RWPE2 (cell line): ENCODE measurements at regions not wholly inside any gene's neighbourhood (a gene's known extent, or its start where the extent isn't known, plus 50 kb on each side); places are given as distances from the start of the nearest gene placed in this dataset.
"Not testable (repeated sequence)": the region's sequence is repeated elsewhere in the genome, so short reads cannot be mapped to it uniquely, and the experiment has no call there.

Experiments
- ATAC-seq: fragments of 200-7000 bp; cut with Tn5 transposase; 3 replicates; pipeline ENCODE4 v1.9.1; 2021; ENCODE audit warnings: low read depth
- DNase-seq: peaks from one replicate; pipeline ENCODE4 v3.0.0-alpha.2; 2020; ENCODE audit warnings: low spot score
- H3K27ac ChIP-seq: fragments of 450-650 bp; 2 replicates; pipeline ENCODE4 v1.5.1; 2017; ENCODE audit warnings: mild to moderate bottlenecking; ENCODE audit not compliant: poor library complexity, severe bottlenecking
- H3K27me3 ChIP-seq: fragments of 250-450 bp; sonication (Bioruptor Pico); 2 replicates; pipeline ENCODE4 v1.5.1; 2021; ENCODE audit warnings: mild to moderate bottlenecking, moderate library complexity; ENCODE audit not compliant: insufficient read depth, poor library complexity, severe bottlenecking
- H3K36me3 ChIP-seq: fragments of 250-450 bp; sonication (Bioruptor Pico); 2 replicates; pipeline ENCODE4 v1.5.1; 2020; ENCODE audit warnings: low read depth, mild to moderate bottlenecking, moderate library complexity
- H3K4me1 ChIP-seq: fragments of 250-450 bp; sonication (Bioruptor Pico); 2 replicates; pipeline ENCODE4 v1.5.1; 2021; ENCODE audit warnings: mild to moderate bottlenecking, moderate library complexity; ENCODE audit not compliant: insufficient read depth, poor library complexity, severe bottlenecking
- H3K4me3 ChIP-seq: fragments of 250-450 bp; sonication (Bioruptor Pico); 2 replicates; pipeline ENCODE4 v1.5.1; 2021; ENCODE audit warnings: mild to moderate bottlenecking, moderate library complexity; ENCODE audit not compliant: severe bottlenecking
- H3K9me3 ChIP-seq: fragments of 250-450 bp; sonication (Bioruptor Pico); 2 replicates; pipeline ENCODE4 v1.5.1; 2021; ENCODE audit warnings: mild to moderate bottlenecking, moderate library complexity; ENCODE audit not compliant: severe bottlenecking

DNA sequence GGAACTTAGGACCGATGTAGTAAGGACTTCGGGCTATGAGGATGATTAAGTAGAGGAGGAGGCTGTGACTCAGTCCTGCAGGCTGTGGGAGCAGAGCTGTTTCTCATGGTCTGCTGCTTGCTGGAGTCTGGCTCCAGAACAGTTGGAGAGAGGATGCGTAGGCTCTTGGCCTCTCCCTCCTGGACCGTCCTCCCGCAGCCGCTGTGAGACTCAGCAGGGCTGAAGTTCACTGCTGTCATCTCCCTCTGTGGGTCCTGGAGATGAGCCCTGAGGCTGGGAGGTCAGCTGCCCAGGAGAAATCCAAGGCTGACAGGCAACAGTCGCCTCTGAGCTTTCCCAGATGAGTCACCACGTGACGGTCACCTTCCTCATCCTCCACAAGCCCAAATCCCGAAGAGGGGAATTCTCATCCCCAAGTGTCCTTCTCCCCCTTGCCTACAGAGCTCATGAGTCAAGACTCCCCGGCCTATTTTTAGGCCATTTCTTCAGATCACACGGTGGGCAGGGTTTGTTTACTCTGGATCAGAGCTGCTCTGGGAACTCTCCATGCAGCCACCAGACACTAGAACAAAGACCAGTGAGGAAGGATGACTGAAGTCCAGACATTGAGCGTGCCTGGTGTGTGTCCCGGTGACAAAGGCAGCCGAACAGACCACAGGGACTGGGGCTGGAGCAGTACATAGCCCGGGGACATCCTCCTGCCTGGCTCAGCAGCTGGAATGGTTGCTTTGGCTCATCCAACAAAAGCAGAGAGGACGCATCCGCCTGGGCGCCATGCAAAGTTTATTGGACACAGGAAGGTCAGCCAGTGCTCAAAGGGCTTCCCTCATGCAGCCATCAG is 137.3 kb upstream of the ZNF469 start:
- peak overlapping the region; percentile 55 for H3K27ac ChIP-seq
- H3K9me3 ChIP-seq, H3K27me3 ChIP-seq, H3K4me3 ChIP-seq, DNase-seq, H3K36me3 ChIP-seq: not testable (repeated sequence)
- H3K4me1 ChIP-seq: peaks cover 30% of the 10 kb centered on the region
- ATAC-seq: peak; percentile 75

GRCh38 chr16:88246955-88247582 is 135.7 kb upstream of the ZNF469 start:
- ATAC-seq, H3K27me3 ChIP-seq, H3K27ac ChIP-seq, H3K36me3 ChIP-seq, H3K9me3 ChIP-seq, DNase-seq, H3K4me3 ChIP-seq: not testable (repeated sequence)
- peaks cover 27% of the 10 kb centered on the region for H3K4me1 ChIP-seq

- DNase-seq, H3K27ac ChIP-seq: not testable (repeated sequence)
- peaks cover 22% of the 10 kb centered on the region for H3K4me1 ChIP-seq
These were observed 135.2 kb upstream of the ZNF469 start for GRCh38 chr16:88247583-88247966.

DNA sequence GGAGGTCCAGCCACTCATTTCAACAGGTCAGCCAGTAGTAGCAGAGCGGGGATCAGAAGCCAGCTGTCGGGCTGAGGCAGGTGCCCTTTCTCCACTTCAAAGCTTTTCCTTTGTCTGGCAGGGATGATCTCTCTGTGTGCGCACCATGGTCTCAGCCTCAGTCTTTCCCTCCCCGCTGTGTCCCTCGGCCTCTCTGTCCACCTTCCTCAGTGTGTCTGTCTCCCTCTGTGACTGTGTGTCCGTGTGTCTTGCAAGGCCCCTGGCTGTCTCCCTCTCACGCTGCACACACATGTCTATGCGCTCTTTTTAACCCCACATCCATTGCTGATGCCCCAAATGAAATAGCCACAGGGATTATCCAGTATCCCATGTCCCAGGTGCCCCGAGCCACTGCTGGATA is 134.0 kb upstream of the ZNF469 start:
- not testable (repeated sequence) for H3K9me3 ChIP-seq, H3K27me3 ChIP-seq, H3K36me3 ChIP-seq, DNase-seq, H3K4me3 ChIP-seq, H3K27ac ChIP-seq, ATAC-seq
- peaks cover 12% of the 10 kb centered on the region for H3K4me1 ChIP-seq

More at GRCh38 chr16:88247583-88247966, 135.2 kb upstream of the ZNF469 start:
- H3K36me3 ChIP-seq, ATAC-seq, H3K9me3 ChIP-seq, H3K27me3 ChIP-seq, H3K4me3 ChIP-seq: not testable (repeated sequence)

GRCh38 chr16:88250381-88250780 is 132.4 kb upstream of the ZNF469 start:
- ATAC-seq, H3K4me3 ChIP-seq, H3K36me3 ChIP-seq, DNase-seq, H3K9me3 ChIP-seq, H3K4me1 ChIP-seq, H3K27ac ChIP-seq, H3K27me3 ChIP-seq: not testable (repeated sequence)

GRCh38 chr16:88252057-88252794 is 130.5 kb upstream of the ZNF469 start:
- H3K9me3 ChIP-seq, H3K27me3 ChIP-seq, ATAC-seq, H3K4me1 ChIP-seq, H3K27ac ChIP-seq, H3K4me3 ChIP-seq, H3K36me3 ChIP-seq, DNase-seq: not testable (repeated sequence)

DNA sequence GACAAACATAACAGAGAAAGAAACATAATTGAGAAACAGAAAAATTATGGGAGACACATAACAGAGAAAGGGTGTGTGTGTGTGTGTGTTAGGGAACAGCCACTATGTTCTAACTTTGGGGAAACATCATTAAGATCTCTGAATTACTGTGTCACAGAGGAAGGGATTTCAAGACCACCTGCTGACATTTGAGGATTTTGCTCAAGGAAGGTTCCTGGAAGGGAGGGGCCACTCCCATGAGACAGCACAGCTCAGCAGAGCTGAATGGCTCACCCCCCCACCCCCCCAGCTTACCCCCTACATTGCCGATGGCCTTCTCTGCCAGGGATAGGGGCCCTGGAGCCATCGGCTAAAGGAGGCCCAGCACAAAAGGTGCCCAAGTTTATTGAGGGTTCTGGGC is 124.6 kb upstream of the ZNF469 start:
- not testable (repeated sequence) for H3K27me3 ChIP-seq, H3K9me3 ChIP-seq, H3K4me3 ChIP-seq, ATAC-seq, H3K36me3 ChIP-seq, H3K4me1 ChIP-seq, DNase-seq, H3K27ac ChIP-seq

- H3K4me1 ChIP-seq, H3K4me3 ChIP-seq, H3K27me3 ChIP-seq, H3K9me3 ChIP-seq, ATAC-seq, H3K27ac ChIP-seq, DNase-seq, H3K36me3 ChIP-seq: not testable (repeated sequence)
These were observed 123.8 kb upstream of the ZNF469 start for GRCh38 chr16:88258764-88259525.

- H3K27me3 ChIP-seq, H3K4me3 ChIP-seq, H3K4me1 ChIP-seq, ATAC-seq, DNase-seq, H3K27ac ChIP-seq, H3K9me3 ChIP-seq, H3K36me3 ChIP-seq: not testable (repeated sequence)
These were observed 123.2 kb upstream of the ZNF469 start for GRCh38 chr16:88259538-88259937.

GRCh38 chr16:88260146-88260545 is 122.6 kb upstream of the ZNF469 start:
- not testable (repeated sequence) for H3K27ac ChIP-seq, H3K36me3 ChIP-seq, ATAC-seq, H3K4me1 ChIP-seq, H3K4me3 ChIP-seq, H3K9me3 ChIP-seq, H3K27me3 ChIP-seq, DNase-seq
